ENCODE measurements at regions not wholly inside any gene's neighbourhood (a gene's known extent, or its start where the extent isn't known, plus 50 kb on each side); places are given as distances from the start of the nearest gene placed in this dataset.

DNA sequence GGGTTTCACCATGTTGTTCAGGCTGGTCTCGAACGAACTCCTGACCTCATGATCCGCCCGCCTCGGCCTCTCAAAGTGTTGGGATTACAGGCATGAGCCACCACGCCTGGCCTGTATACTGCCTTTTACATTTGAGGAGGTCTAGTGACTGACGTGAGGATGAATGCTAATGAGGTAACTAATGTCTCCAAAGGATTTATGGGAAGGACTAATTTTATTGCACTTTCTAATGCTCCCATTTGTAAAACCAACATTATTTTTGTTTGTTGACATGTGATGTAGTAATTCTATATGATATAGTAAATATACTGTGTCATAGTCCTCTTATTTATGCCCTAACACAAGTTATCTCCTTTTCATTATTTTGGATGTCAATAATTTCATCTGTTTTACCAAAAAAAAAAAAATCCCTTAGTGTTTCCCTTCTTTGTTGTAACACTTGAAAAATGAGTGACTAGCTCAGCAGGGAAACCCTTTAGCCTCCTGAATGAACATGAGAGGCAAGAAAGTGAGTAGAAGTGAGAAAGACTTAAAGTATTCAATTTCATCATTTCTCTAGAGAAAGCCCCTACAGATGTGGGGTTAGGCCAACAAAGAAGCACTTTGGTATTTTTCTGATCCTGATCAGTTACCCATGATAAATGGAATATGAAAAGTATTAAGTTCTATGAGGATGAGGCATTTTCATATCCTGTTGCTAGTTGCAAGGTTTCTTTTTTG lies 596.9 kb upstream of the PCDH15 start:
- TF ChIP-seq, protein P1, sequence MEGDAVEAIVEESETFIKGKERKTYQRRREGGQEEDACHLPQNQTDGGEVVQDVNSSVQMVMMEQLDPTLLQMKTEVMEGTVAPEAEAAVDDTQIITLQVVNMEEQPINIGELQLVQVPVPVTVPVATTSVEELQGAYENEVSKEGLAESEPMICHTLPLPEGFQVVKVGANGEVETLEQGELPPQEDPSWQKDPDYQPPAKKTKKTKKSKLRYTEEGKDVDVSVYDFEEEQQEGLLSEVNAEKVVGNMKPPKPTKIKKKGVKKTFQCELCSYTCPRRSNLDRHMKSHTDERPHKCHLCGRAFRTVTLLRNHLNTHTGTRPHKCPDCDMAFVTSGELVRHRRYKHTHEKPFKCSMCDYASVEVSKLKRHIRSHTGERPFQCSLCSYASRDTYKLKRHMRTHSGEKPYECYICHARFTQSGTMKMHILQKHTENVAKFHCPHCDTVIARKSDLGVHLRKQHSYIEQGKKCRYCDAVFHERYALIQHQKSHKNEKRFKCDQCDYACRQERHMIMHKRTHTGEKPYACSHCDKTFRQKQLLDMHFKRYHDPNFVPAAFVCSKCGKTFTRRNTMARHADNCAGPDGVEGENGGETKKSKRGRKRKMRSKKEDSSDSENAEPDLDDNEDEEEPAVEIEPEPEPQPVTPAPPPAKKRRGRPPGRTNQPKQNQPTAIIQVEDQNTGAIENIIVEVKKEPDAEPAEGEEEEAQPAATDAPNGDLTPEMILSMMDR (conservative IDR thresholded peaks at IDR 0.05), result no peak
- TF ChIP-seq ZFX (IDR thresholded peaks at IDR 0.05), result no peak

All from C4-2B (cell line).